HCT116 (cell line): ENCODE measurements at regions not wholly inside any gene's neighbourhood (a gene's known extent, or its start where the extent isn't known, plus 50 kb on each side); places are given as distances from the start of the nearest gene placed in this dataset.

Source experiments
- ATAC-seq: fragments of 200-7000 bp; cut with Tn5 transposase; 2 replicates; pipeline ENCODE4 v1.9.1; 2020; ENCODE audit warnings: mild to moderate bottlenecking, moderate library complexity
- BruUV-seq: library from RNA; stranded (reverse); fragments of 400-500 nt; replicated peaks from 2 replicates; lab custom pipeline; 2021; lab: Mats Ljungman, UMichigan
- CTCF ChIA-PET: fragments of 300-600 bp; sonication (Branson Sonifier 250); formaldehyde crosslinking; loops from one replicate; lab custom pipeline; 2021; ENCODE audit warnings: antibody characterized with exemption; lab: Charles Lee
- POLR2A ChIA-PET: fragments of 300-600, 350-600 bp; sonication (Branson Sonifier 250); formaldehyde crosslinking; loops from one replicate; lab custom pipeline; 2021; ENCODE audit warnings: antibody characterized with exemption; lab: Charles Lee
- RAD21 ChIA-PET, 2 experiments: fragments of 300-600 bp; sonication (Branson Sonifier 250); formaldehyde crosslinking; loops; one replicate each; lab custom pipeline; 2023; ENCODE audit warnings: low total read pairs in 2 of 2; ENCODE audit not compliant: uncharacterized antibody in 2 of 2, unreplicated experiment in 2 of 2, low non-redundant PET in 1 of 2; lab: Charles Lee
- DNase-seq: peaks from one replicate; pipeline ENCODE4 v3.0.0-alpha.2; 2010; ENCODE audit warnings: low read depth, low spot score
- H2AFZ ChIP-seq: fragments of 200-600 bp; shearing (Covaris generic), sonication (generic); 2 replicates; pipeline ENCODE4 v1.6.1; 2017; ENCODE audit warnings: low read depth, mixed run types, mixed read lengths, antibody characterized with exemption, low read length; ENCODE audit not compliant: poor library complexity, severe bottlenecking
- H3K27ac ChIP-seq: 2 replicates; pipeline ENCODE4 v1.5.1; 2012; ENCODE audit warnings: low read depth, low read length
- H3K27me3 ChIP-seq: fragments of 200-600 bp; sonication (generic); 2 replicates; pipeline ENCODE4 v1.6.1; 2016; ENCODE audit warnings: mixed run types, low read length, mixed read lengths; ENCODE audit not compliant: insufficient read depth
- H3K36me3 ChIP-seq, 2 experiments: fragments of 200-500 bp in 1 of 2; fragments of 200-600 bp in 1 of 2; sonication (Bioruptor generic) in 1 of 2; sonication (generic) in 1 of 2; 2 replicates each; pipeline versions ENCODE4 v1.5.1 to v1.6.1; 2014 to 2016; ENCODE audit warnings: low read length in 2 of 2, inconsistent platforms in 1 of 2, mixed read lengths in 1 of 2, mixed run types in 1 of 2; ENCODE audit not compliant: insufficient read depth in 2 of 2, control insufficient read depth in 1 of 2
- H3K4me1 ChIP-seq, 2 experiments: fragments of 200-600 bp in 1 of 2; sonication (generic) in 1 of 2; 2 replicates each; pipeline versions ENCODE4 v1.5.1 to v1.6.1; 2012 to 2017; ENCODE audit warnings: low read length in 2 of 2, inconsistent platforms in 1 of 2, mild to moderate bottlenecking in 1 of 2, mixed read lengths in 1 of 2, mixed run types in 1 of 2, moderate library complexity in 1 of 2; ENCODE audit not compliant: insufficient read depth in 2 of 2, control insufficient read depth in 1 of 2
- H3K4me2 ChIP-seq: fragments of 200-600 bp; sonication (generic); 2 replicates; pipeline ENCODE4 v1.6.1; 2017; ENCODE audit warnings: mixed run types, low read length, mixed read lengths
- H3K4me3 ChIP-seq, 2 experiments: fragments of 200-600 bp in 1 of 2; sonication (generic) in 1 of 2; replicated peaks in 1 of 2; 2 replicates each; pipeline ENCODE4 v1.5.1; 2011 to 2016; ENCODE audit warnings: low read length in 2 of 2, control low read depth in 1 of 2, low read depth in 1 of 2, mild to moderate bottlenecking in 1 of 2, mixed read lengths in 1 of 2, mixed run types in 1 of 2
- H3K79me2 ChIP-seq: fragments of 200-600 bp; sonication (generic); 2 replicates; pipeline ENCODE4 v1.6.1; 2017; ENCODE audit warnings: mild to moderate bottlenecking, mixed run types, low read length, moderate library complexity, mixed read lengths; ENCODE audit not compliant: insufficient read depth
- H3K9ac ChIP-seq: fragments of 200-600 bp; sonication (generic); 2 replicates; pipeline ENCODE4 v1.6.1; 2016; ENCODE audit warnings: low read length, mixed read lengths
- H3K9me2 ChIP-seq: fragments of 200-600 bp; sonication (generic), shearing (Covaris generic); 2 replicates; pipeline ENCODE4 v1.6.1; 2017; ENCODE audit warnings: mixed run types, mild to moderate bottlenecking, moderate library complexity; ENCODE audit not compliant: insufficient read depth
- H3K9me3 ChIP-seq, 2 experiments: fragments of 200-500 bp in 1 of 2; fragments of 200-600 bp in 1 of 2; sonication (Bioruptor generic) in 1 of 2; sonication (generic) in 1 of 2; 2 replicates each; pipeline ENCODE4 v1.6.1; 2014 to 2017; ENCODE audit warnings: low read length in 2 of 2, mixed read lengths in 2 of 2, inconsistent platforms in 1 of 2, low read depth in 1 of 2, mild to moderate bottlenecking in 1 of 2, mixed run types in 1 of 2, moderate library complexity in 1 of 2; ENCODE audit not compliant: control insufficient read depth in 1 of 2, insufficient read depth in 1 of 2
- H4K20me1 ChIP-seq: fragments of 200-600 bp; sonication (generic), shearing (Covaris generic); 2 replicates; pipeline ENCODE4 v1.6.1; 2017; ENCODE audit warnings: mixed run types, mild to moderate bottlenecking, moderate library complexity; ENCODE audit not compliant: insufficient read depth
- EGR1 ChIP-seq: IDR thresholded peaks from 2 replicates; pipeline ENCODE4 v1.6.1; 2012; ENCODE audit warnings: low read depth
- ELF1 ChIP-seq: IDR thresholded peaks from 2 replicates; pipeline ENCODE4 v1.6.1; 2012; ENCODE audit warnings: low read depth, borderline replicate concordance
- EZH2phosphoT487 ChIP-seq: fragments of 200-600 bp; IDR thresholded peaks from 2 replicates; pipeline ENCODE4 v1.6.1; 2018; ENCODE audit warnings: antibody characterized with exemption, borderline replicate concordance
- FOSL1 ChIP-seq: IDR thresholded peaks from 2 replicates; pipeline ENCODE4 v1.6.1; 2012; ENCODE audit warnings: low read depth
- RAD21 ChIP-seq: IDR thresholded peaks from 2 replicates; pipeline ENCODE4 v1.6.1; 2012; ENCODE audit warnings: low read depth, mild to moderate bottlenecking
- SIN3A ChIP-seq: IDR thresholded peaks from 2 replicates; pipeline ENCODE4 v1.6.1; 2012; ENCODE audit warnings: low read depth
- TCF7L2 ChIP-seq: IDR thresholded peaks from 2 replicates; pipeline ENCODE4 v1.7.0; 2011; ENCODE audit warnings: borderline replicate concordance, inconsistent platforms; ENCODE audit not compliant: insufficient read depth, insufficient read length; ENCODE audit errors: extremely low read depth
- ZFX ChIP-seq: fragments of 450-650 bp; IDR thresholded peaks from 2 replicates; pipeline ENCODE4 v1.6.1; 2017
- intact Hi-C: fragments of 100-400 bp; cut with micrococcal nuclease; formaldehyde crosslinking; loops from 2 replicates; pipeline ENCODE4 v1.10.0; 2022
- TF ChIP-seq, protein P1 (sequence below): IDR thresholded peaks from 2 replicates; pipeline ENCODE4 v1.6.1; 2012

DNA sequence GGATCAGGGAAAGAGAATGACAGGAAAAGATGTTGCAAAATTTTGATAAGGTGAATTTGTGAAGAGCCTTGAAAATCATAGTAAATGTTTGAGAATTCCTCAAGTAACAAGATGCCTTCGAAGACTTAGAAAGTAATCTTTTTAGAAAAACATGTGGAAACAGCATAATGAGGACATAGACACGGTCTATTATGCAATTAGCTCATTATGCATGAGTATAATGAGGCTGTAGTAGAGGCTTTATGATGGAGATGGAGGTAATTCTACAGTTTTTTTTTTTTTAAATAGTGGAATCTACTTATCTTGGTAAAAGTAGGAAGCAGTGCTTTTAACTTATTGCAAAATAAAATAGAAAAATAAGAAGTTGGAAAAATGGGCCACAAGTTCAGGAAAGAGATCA lies 1329.1 kb upstream of the SPRY2 start:
- ATAC-seq, result no peak
- no peak overlapping the region for H3K4me2 ChIP-seq
- TF ChIP-seq RAD21, result no peak
- TF ChIP-seq FOSL1, result no peak
- TF ChIP-seq, protein P1, sequence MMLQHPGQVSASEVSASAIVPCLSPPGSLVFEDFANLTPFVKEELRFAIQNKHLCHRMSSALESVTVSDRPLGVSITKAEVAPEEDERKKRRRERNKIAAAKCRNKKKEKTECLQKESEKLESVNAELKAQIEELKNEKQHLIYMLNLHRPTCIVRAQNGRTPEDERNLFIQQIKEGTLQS, result no peak
- TF ChIP-seq SIN3A, result no peak
- no peak for TF ChIP-seq ELF1
- no peak for TF ChIP-seq EGR1
- no peak for TF ChIP-seq ZFX
- no peak for TF ChIP-seq TCF7L2
- no peak overlapping the region for H3K9ac ChIP-seq
- H4K20me1 ChIP-seq, result no peaks in the 10 kb centered on the region
- ChIA-PET RAD21 (interaction anchor here in 1 of 2 experiments (0.7 kb wide), 1 partner anchor 36 kb away, joined by 3 read pairs; no protein-coding TSS in a partner anchor), POLR2A (no interaction called here), CTCF (no interaction called here)
- H3K79me2 ChIP-seq, result no peaks in the 10 kb centered on the region
- no peak for DNase-seq
- BruUV-seq, result no TSS peak
- H3K27ac ChIP-seq, result no peak overlapping the region
- intact Hi-C loops, result no loop called here
- H3K9me3 ChIP-seq, result no peaks in the 10 kb centered on the region
- no peaks in the 10 kb centered on the region for H3K4me1 ChIP-seq
- no peaks in the 10 kb centered on the region for H3K27me3 ChIP-seq
- no peaks in the 10 kb centered on the region for H3K36me3 ChIP-seq
- H2AFZ ChIP-seq, result no peak overlapping the region
- no peaks in the 10 kb centered on the region for H3K9me2 ChIP-seq
- no peak overlapping the region for H3K4me3 ChIP-seq

DNA sequence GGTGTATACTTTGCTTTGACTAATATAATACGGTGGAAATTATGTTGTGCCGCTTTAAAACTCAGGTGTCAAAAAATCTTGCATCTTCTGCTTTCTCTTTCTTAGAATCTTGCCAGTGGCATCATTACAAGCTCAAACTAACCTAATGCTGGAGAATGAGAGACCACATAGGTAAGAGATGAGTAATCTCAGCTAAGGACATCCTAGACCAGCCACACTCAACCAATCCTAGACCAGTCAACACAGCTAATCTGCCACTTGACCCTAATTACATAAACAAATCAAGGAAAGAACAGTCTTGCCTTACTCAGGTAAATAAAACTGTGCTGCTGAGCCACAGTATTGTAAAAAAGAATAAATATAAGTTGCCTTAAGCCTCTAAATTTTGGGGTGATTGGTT lies 1323.9 kb upstream of the SPRY2 start:
- ATAC-seq (no peak), DNase-seq (no peak)
- intact Hi-C loops, result no loop called here
- TF ChIP-seq EZH2phosphoT487, result no peak
- no peaks in the 10 kb centered on the region for H3K4me1 ChIP-seq
- H3K4me3 ChIP-seq, result no peak overlapping the region
- H2AFZ ChIP-seq, result no peak overlapping the region
- H3K9me3 ChIP-seq, result no peaks in the 10 kb centered on the region
- no peaks in the 10 kb centered on the region for H3K9me2 ChIP-seq
- POLR2A ChIA-PET, result no interaction called here
- no peak overlapping the region for H3K9ac ChIP-seq
- no peak overlapping the region for H3K27ac ChIP-seq
- H4K20me1 ChIP-seq, result no peaks in the 10 kb centered on the region
- BruUV-seq, result no TSS peak
- no peaks in the 10 kb centered on the region for H3K27me3 ChIP-seq
- no peaks in the 10 kb centered on the region for H3K36me3 ChIP-seq
- no peaks in the 10 kb centered on the region for H3K79me2 ChIP-seq
- RAD21 ChIA-PET, result no interaction called here
- no peak overlapping the region for H3K4me2 ChIP-seq
- CTCF ChIA-PET, result no interaction called here
